PC-9 (cell line): ENCODE measurements at regions not wholly inside any gene's neighbourhood (a gene's known extent, or its start where the extent isn't known, plus 50 kb on each side); places are given as distances from the start of the nearest gene placed in this dataset.

Source experiments
- CTCF ChIP-seq: fragments of 200-600 bp; sonication (generic); conservative IDR thresholded peaks from 2 replicates; pipeline ENCODE4 v1.6.1; 2017; ENCODE audit warnings: mixed run types, antibody characterized with exemption, mild to moderate bottlenecking, moderate library complexity
- EZH2 ChIP-seq: fragments of 200-600 bp; sonication (generic); IDR thresholded peaks from 2 replicates; pipeline ENCODE4 v1.8.0; 2017; ENCODE audit warnings: antibody characterized with exemption, low read depth

- TF ChIP-seq CTCF, result no peak
- TF ChIP-seq EZH2, result no peak
Measured at GRCh38 chr2:118527571-118527970, 319.9 kb downstream of the EN1 start.
